ENCODE measurements at regions not wholly inside any gene's neighbourhood (a gene's known extent, or its start where the extent isn't known, plus 50 kb on each side); places are given as distances from the start of the nearest gene placed in this dataset.

DNA sequence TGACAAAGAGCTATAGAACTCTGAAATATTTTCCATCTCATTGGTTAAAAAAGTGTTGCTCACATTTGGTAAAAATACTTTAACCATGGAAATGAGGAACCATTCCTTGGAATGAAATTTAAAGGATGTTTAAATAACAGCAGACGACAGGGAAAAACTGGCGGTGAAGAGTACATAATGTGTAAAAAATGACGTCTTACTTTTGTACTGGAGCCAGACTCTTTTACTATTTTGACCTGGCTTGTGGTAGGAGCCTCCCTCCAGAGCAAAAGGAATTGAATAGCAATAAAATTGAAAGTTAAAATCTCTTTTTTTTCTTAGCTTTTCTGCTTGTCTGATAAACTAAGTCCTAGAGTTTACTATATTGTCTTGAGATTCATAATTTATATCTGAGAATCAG, 426.2 kb upstream of the KLHL1 start:
- DNase-seq (ENCODE audit: extremely low spot score) = no peak
- POLR2A ChIA-PET = no interaction called here
- TF ChIP-seq, protein P1, sequence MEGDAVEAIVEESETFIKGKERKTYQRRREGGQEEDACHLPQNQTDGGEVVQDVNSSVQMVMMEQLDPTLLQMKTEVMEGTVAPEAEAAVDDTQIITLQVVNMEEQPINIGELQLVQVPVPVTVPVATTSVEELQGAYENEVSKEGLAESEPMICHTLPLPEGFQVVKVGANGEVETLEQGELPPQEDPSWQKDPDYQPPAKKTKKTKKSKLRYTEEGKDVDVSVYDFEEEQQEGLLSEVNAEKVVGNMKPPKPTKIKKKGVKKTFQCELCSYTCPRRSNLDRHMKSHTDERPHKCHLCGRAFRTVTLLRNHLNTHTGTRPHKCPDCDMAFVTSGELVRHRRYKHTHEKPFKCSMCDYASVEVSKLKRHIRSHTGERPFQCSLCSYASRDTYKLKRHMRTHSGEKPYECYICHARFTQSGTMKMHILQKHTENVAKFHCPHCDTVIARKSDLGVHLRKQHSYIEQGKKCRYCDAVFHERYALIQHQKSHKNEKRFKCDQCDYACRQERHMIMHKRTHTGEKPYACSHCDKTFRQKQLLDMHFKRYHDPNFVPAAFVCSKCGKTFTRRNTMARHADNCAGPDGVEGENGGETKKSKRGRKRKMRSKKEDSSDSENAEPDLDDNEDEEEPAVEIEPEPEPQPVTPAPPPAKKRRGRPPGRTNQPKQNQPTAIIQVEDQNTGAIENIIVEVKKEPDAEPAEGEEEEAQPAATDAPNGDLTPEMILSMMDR (IDR thresholded peaks at IDR 0.05; ENCODE audit: control extremely low read depth, extremely low read depth, low read depth, missing control alignments) = no peak
- CTCF ChIA-PET = interaction anchor here (1.4 kb wide), 1 partner anchor 11 kb away, joined by 3 read pairs; no protein-coding TSS in a partner anchor

DNA sequence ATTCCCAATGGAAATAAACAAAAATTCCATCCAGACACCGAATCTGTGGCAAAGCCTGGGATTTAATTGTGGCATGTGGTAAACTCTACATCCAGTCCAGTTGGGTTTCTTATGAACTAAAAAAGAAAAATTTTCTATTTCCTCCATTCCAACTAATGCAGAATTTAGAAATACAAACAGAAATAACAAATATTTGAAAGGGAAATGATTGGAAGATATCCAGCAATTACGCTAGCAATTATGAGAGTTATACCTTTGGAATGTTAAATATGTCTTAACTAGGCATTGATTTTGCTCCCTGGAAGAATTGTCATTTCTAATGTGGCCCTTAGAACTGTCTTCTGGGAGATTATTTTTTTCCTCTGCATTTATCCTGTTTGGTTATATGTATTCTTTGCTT, 421.4 kb upstream of the KLHL1 start:
- TF ChIP-seq, protein P1 (IDR thresholded peaks at IDR 0.05; ENCODE audit: control extremely low read depth, extremely low read depth, low read depth, missing control alignments) = no peak
- ChIA-PET CTCF (interaction anchor here (0.9 kb wide), 1 partner anchor 18 kb away, joined by 3 read pairs; no protein-coding TSS in a partner anchor), POLR2A (no interaction called here)
- no peak for DNase-seq (ENCODE audit: extremely low spot score)

DNA sequence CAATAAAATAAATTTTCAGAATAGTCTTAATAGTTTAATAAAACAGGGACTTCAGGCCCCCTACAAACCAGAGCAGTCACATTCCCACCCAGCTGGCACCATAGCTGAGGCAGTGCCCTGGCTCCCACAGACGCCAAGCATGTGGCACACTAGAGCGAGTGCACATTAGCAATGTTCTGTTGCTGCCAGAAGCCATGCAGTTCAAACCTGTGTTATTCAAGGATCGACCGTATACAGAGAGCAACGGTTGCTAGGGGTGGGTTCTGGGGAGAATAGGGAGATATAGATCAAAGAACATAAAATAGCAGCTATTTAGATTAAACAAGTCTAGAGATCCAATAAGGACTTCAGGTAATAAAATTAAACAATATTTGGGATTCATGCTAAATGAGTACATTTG, 419.3 kb upstream of the KLHL1 start:
- TF ChIP-seq, protein P1 (IDR thresholded peaks at IDR 0.05; ENCODE audit: control extremely low read depth, extremely low read depth, low read depth, missing control alignments) = no peak
- DNase-seq (ENCODE audit: extremely low spot score) = no peak
- CTCF ChIA-PET = no interaction called here

DNA sequence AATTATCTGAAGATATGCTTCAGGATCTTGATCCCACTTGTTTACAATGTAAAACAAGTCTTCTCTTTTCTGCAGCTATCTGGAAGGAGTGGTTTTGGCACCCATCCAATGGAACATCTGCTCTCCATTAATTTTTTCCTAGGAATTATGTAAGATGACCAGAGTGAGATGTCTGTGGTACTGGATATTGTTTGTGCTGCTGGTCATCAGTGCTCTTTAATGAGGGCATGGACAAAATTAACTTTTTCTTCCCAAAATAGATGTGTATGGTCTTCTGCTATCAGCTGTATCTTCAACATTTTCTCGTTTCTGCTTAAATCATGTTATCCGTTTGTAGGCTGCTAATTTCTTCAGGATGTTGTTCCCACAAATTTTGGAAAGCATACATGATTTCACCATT, 415.4 kb upstream of the KLHL1 start:
- ChIA-PET POLR2A (no interaction called here), CTCF (interaction anchor here (1.0 kb wide), 1 partner anchor 37 kb away, joined by 3 read pairs; no protein-coding TSS in a partner anchor)
- DNase-seq (ENCODE audit: extremely low spot score) = no peak
- TF ChIP-seq, protein P1 (IDR thresholded peaks at IDR 0.05; ENCODE audit: control extremely low read depth, extremely low read depth, low read depth, missing control alignments) = no peak

More for the DNA sequence above, 419.3 kb upstream of the KLHL1 start:
- POLR2A ChIA-PET = no interaction called here

DNA sequence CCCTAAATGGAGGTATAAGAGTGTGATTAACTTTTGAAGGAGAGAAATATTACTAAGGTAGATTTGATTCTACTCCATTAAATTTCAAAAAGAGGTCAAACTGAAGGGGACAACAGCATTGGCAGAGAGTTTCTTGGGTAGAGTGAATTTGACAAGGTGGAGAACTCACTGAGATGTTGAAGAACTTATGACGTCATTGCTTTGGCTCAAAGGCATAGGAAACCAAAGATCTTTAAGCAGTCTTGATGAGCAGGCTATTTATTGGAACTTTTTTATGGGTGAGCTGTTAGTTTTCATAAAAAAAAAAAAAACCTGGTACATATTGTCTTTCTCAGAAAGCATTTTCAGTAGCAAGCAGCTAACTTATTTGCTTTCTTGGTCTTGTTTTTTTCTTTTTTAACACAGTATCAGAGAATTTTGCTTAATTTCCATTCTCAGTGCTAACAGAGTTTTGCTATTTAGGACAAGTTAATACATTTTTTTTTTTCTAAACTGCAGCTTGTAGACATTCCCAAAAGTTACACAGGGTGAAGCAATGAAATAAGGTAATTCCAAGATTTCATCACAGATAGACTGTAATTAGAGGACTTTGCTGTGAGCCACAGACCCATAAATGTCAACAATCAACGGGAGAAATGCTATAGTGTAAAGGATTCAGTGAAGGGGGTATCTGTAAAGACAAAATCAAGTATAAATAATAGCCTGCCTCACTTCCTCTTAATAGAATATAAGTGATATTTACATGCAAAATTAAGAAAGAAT, 412.2 kb upstream of the KLHL1 start:
- TF ChIP-seq, protein P1 (IDR thresholded peaks at IDR 0.05; ENCODE audit: control extremely low read depth, extremely low read depth, low read depth, missing control alignments) = no peak

DNA sequence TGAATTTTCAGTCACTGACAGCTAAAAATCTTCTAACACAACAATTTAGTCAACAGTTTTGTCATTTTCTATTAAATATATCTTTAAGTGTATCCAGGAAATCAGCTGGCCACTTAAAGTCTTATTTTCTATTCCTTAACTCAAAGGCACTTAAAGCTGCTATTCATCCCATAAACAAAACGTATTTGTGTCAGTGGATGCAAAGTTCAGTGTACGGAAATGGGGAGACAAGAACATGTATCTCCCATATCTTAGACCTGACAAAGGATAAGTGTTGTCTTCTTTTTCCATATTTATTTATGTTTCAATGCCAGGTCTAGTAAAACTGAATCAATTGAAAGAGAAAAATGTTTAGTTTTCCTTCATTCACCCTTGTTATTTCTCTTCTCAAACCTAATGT, 409.8 kb upstream of the KLHL1 start:
- ChIA-PET CTCF (interaction anchor here (0.8 kb wide), 1 partner anchor 25 kb away, joined by 3 read pairs; no protein-coding TSS in a partner anchor), POLR2A (no interaction called here)
- TF ChIP-seq, protein P1 (IDR thresholded peaks at IDR 0.05; ENCODE audit: control extremely low read depth, extremely low read depth, low read depth, missing control alignments) = no peak
- no peak for DNase-seq (ENCODE audit: extremely low spot score)

More for the DNA sequence above, 412.2 kb upstream of the KLHL1 start:
- CTCF ChIA-PET = no interaction called here
- POLR2A ChIA-PET = no interaction called here
- no peak for DNase-seq (ENCODE audit: extremely low spot score)

Measured in GM10248 (cell line).